Stimulated activated CD4-positive, alpha-beta T cell treated with anti-CD3 and anti-CD28 coated beads, Interleukin-1b, Interleukin-23, amount 100 ng/mL, for 24 hours (primary cell): ENCODE measurements at regions not wholly inside any gene's neighbourhood (a gene's known extent, or its start where the extent isn't known, plus 50 kb on each side); places are given as distances from the start of the nearest gene placed in this dataset.

ENCODE experiments used
- DNase-seq, 4 experiments: peaks; one replicate each; pipeline ENCODE4 v3.0.0-alpha.2; 2020; ENCODE audit warnings: low read depth in 4 of 4, low spot score in 1 of 4

GRCh38 chr22:48031589-48031988, 1269.1 kb downstream of the TBC1D22A start:
- DNase-seq = no peak

GRCh38 chr22:48025096-48025495, 1262.6 kb downstream of the TBC1D22A start:
- no peak for DNase-seq

GRCh38 chr22:48021991-48022401, 1259.5 kb downstream of the TBC1D22A start:
- DNase-seq = no peak

GRCh38 chr22:48018346-48018745, 1255.9 kb downstream of the TBC1D22A start:
- DNase-seq = no peak

- no peak for DNase-seq
Observed at GRCh38 chr22:48015701-48016100, 1253.3 kb downstream of the TBC1D22A start.

- no peak for DNase-seq
Observed at GRCh38 chr22:48004936-48005335, 1242.5 kb downstream of the TBC1D22A start.

- no peak for DNase-seq
Observed at GRCh38 chr22:48004038-48004437, 1241.6 kb downstream of the TBC1D22A start.

- DNase-seq = no peak
Observed at GRCh38 chr22:48001101-48001500, 1238.7 kb downstream of the TBC1D22A start.

GRCh38 chr22:47997612-47998011, 1235.2 kb downstream of the TBC1D22A start:
- no peak for DNase-seq

GRCh38 chr22:47997052-47997590, 1234.7 kb downstream of the TBC1D22A start:
- DNase-seq = no peak

- no peak for DNase-seq
Observed at GRCh38 chr22:47996446-47996857, 1234.0 kb downstream of the TBC1D22A start.

GRCh38 chr22:47995718-47996117, 1233.3 kb downstream of the TBC1D22A start:
- no peak for DNase-seq

GRCh38 chr22:47995264-47995627, 1232.8 kb downstream of the TBC1D22A start:
- no peak for DNase-seq

- DNase-seq = no peak
Observed at GRCh38 chr22:47994601-47995263, 1232.3 kb downstream of the TBC1D22A start.

- no peak for DNase-seq
Observed at GRCh38 chr22:47994045-47994444, 1231.6 kb downstream of the TBC1D22A start.

GRCh38 chr22:47990481-47990880, 1228.0 kb downstream of the TBC1D22A start:
- DNase-seq = no peak

- DNase-seq = no peak
Observed at GRCh38 chr22:47987885-47988515, 1225.5 kb downstream of the TBC1D22A start.

- no peak for DNase-seq
Observed at GRCh38 chr22:47976219-47976618, 1213.8 kb downstream of the TBC1D22A start.

GRCh38 chr22:47967831-47968230, 1205.4 kb downstream of the TBC1D22A start:
- no peak for DNase-seq

- no peak for DNase-seq
Observed at GRCh38 chr22:47966316-47966715, 1203.9 kb downstream of the TBC1D22A start.

- no peak for DNase-seq
Observed at GRCh38 chr22:47965896-47966295, 1203.4 kb downstream of the TBC1D22A start.

GRCh38 chr22:47965066-47965465, 1202.6 kb downstream of the TBC1D22A start:
- no peak for DNase-seq

- DNase-seq = no peak
Observed at GRCh38 chr22:47963660-47964059, 1201.2 kb downstream of the TBC1D22A start.
